GM12878 (cell line): ENCODE measurements at regions not wholly inside any gene's neighbourhood (a gene's known extent, or its start where the extent isn't known, plus 50 kb on each side); places are given as distances from the start of the nearest gene placed in this dataset.

Experiments
- EP300 ChIP-seq, 2 experiments: fragments of 150-350 bp in 1 of 2; IDR thresholded peaks; 2 replicates each; pipeline ENCODE4 v1.6.1; 2011 to 2012; ENCODE audit warnings: low read depth in 2 of 2, low read length in 2 of 2, borderline replicate concordance in 1 of 2, improper control_type of control experiment in 1 of 2, inconsistent platforms in 1 of 2; ENCODE audit not compliant: control insufficient read depth in 1 of 2
- EZH2 ChIP-seq: IDR thresholded peaks from 2 replicates; pipeline ENCODE4 v1.6.1; 2012; ENCODE audit warnings: low read depth, mild to moderate bottlenecking, control low read depth, inconsistent platforms, low read length, borderline replicate concordance; ENCODE audit not compliant: control insufficient read depth
- IRF4 ChIP-seq: IDR thresholded peaks from 2 replicates; pipeline ENCODE4 v1.6.1; 2011; ENCODE audit warnings: low read depth, low read length
- MEF2A ChIP-seq: IDR thresholded peaks from 2 replicates; pipeline ENCODE4 v1.6.1; 2011; ENCODE audit warnings: low read depth, mild to moderate bottlenecking, low read length, moderate library complexity; ENCODE audit not compliant: insufficient read depth
- NR2C2 ChIP-seq: IDR thresholded peaks from 2 replicates; pipeline ENCODE4 v1.6.1; 2011; ENCODE audit warnings: borderline replicate concordance, low read depth; ENCODE audit not compliant: control insufficient read depth, insufficient read length
- POLR2A ChIP-seq: IDR thresholded peaks from 2 replicates; pipeline ENCODE4 v1.6.1; 2011; ENCODE audit warnings: low read depth, mild to moderate bottlenecking, low read length
- RFX5 ChIP-seq: IDR thresholded peaks from 2 replicates; pipeline ENCODE4 v1.6.1; 2011; ENCODE audit warnings: low read depth, low read length, improper control_type of control experiment
- SIN3A ChIP-seq: IDR thresholded peaks from 2 replicates; pipeline ENCODE4 v1.6.1; 2012; ENCODE audit warnings: low read depth, low read length, improper control_type of control experiment
- ZNF274 ChIP-seq: IDR thresholded peaks from one replicate; pipeline ENCODE4 v1.8.0; 2011; ENCODE audit not compliant: insufficient read length, insufficient read depth
- TF ChIP-seq, protein P1 (sequence below): IDR thresholded peaks from 2 replicates; pipeline ENCODE4 v1.6.1; 2012; ENCODE audit warnings: mild to moderate bottlenecking, low read depth, low read length
- TF ChIP-seq, protein P2 (sequence below), 3 experiments: IDR thresholded peaks in 2 of 3; conservative IDR thresholded peaks in 1 of 3; 2 replicates each; pipeline ENCODE4 v1.5.1; 2011; ENCODE audit warnings: low read depth in 3 of 3, low read length in 3 of 3, mild to moderate bottlenecking in 3 of 3, control low read depth in 2 of 3, moderate library complexity in 2 of 3, inconsistent platforms in 1 of 3, mixed read lengths in 1 of 3; ENCODE audit not compliant: control insufficient read depth in 2 of 3, insufficient read depth in 1 of 3; ENCODE audit errors: extremely low read depth in 1 of 3
- TF ChIP-seq, protein P3 (sequence below): fragments of 450-650 bp; IDR thresholded peaks from 2 replicates; pipeline ENCODE4 v1.6.1; 2017; ENCODE audit warnings: mild to moderate bottlenecking, low read depth, inconsistent platforms; ENCODE audit not compliant: poor library complexity, severe bottlenecking

DNA sequence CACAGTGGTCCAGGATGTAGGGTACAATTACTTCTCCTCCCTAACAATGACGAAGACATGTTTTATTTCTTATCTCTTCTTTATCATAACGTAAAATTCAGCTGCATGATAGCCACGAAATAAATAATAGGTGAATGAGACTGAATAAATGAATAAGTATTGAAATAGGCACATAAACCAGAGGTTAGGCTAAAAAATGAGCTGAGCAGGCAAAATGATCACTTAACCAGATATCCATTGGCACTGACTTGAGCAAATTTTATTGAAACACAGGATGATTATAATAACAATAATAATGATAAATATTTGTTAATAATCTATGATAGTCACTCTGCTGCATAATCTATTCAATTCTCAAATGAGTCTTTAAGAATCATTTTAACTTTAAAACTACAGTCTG is 506.9 kb upstream of the ZNF804A start:
- TF ChIP-seq, protein P1, sequence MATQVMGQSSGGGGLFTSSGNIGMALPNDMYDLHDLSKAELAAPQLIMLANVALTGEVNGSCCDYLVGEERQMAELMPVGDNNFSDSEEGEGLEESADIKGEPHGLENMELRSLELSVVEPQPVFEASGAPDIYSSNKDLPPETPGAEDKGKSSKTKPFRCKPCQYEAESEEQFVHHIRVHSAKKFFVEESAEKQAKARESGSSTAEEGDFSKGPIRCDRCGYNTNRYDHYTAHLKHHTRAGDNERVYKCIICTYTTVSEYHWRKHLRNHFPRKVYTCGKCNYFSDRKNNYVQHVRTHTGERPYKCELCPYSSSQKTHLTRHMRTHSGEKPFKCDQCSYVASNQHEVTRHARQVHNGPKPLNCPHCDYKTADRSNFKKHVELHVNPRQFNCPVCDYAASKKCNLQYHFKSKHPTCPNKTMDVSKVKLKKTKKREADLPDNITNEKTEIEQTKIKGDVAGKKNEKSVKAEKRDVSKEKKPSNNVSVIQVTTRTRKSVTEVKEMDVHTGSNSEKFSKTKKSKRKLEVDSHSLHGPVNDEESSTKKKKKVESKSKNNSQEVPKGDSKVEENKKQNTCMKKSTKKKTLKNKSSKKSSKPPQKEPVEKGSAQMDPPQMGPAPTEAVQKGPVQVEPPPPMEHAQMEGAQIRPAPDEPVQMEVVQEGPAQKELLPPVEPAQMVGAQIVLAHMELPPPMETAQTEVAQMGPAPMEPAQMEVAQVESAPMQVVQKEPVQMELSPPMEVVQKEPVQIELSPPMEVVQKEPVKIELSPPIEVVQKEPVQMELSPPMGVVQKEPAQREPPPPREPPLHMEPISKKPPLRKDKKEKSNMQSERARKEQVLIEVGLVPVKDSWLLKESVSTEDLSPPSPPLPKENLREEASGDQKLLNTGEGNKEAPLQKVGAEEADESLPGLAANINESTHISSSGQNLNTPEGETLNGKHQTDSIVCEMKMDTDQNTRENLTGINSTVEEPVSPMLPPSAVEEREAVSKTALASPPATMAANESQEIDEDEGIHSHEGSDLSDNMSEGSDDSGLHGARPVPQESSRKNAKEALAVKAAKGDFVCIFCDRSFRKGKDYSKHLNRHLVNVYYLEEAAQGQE = no peak
- TF ChIP-seq MEF2A = no peak
- TF ChIP-seq EZH2 = no peak
- no peak for TF ChIP-seq EP300 (IDR thresholded peaks at IDR 0.05; ENCODE audit: borderline replicate concordance in 1 of 2, control insufficient read depth in 1 of 2, low read depth in 2 of 2, low read length in 2 of 2)
- no peak for TF ChIP-seq NR2C2
- TF ChIP-seq, protein P2, sequence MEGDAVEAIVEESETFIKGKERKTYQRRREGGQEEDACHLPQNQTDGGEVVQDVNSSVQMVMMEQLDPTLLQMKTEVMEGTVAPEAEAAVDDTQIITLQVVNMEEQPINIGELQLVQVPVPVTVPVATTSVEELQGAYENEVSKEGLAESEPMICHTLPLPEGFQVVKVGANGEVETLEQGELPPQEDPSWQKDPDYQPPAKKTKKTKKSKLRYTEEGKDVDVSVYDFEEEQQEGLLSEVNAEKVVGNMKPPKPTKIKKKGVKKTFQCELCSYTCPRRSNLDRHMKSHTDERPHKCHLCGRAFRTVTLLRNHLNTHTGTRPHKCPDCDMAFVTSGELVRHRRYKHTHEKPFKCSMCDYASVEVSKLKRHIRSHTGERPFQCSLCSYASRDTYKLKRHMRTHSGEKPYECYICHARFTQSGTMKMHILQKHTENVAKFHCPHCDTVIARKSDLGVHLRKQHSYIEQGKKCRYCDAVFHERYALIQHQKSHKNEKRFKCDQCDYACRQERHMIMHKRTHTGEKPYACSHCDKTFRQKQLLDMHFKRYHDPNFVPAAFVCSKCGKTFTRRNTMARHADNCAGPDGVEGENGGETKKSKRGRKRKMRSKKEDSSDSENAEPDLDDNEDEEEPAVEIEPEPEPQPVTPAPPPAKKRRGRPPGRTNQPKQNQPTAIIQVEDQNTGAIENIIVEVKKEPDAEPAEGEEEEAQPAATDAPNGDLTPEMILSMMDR (IDR thresholded peaks at IDR 0.05 in 2 of 3, conservative IDR thresholded peaks at IDR 0.05 in 1 of 3; ENCODE audit: control insufficient read depth in 2 of 3, extremely low read depth in 1 of 3, insufficient read depth in 1 of 3, low read depth in 3 of 3, low read length in 3 of 3) = no peak
- no peak for TF ChIP-seq POLR2A
- no peak for TF ChIP-seq IRF4
- TF ChIP-seq, protein P3, sequence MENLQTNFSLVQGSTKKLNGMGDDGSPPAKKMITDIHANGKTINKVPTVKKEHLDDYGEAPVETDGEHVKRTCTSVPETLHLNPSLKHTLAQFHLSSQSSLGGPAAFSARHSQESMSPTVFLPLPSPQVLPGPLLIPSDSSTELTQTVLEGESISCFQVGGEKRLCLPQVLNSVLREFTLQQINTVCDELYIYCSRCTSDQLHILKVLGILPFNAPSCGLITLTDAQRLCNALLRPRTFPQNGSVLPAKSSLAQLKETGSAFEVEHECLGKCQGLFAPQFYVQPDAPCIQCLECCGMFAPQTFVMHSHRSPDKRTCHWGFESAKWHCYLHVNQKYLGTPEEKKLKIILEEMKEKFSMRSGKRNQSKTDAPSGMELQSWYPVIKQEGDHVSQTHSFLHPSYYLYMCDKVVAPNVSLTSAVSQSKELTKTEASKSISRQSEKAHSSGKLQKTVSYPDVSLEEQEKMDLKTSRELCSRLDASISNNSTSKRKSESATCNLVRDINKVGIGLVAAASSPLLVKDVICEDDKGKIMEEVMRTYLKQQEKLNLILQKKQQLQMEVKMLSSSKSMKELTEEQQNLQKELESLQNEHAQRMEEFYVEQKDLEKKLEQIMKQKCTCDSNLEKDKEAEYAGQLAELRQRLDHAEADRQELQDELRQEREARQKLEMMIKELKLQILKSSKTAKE = no peak
- no peak for TF ChIP-seq RFX5
- TF ChIP-seq SIN3A = no peak
- no peak for TF ChIP-seq ZNF274
